CD4-positive, alpha-beta T cell treated with Interleukin-21 for 1 hour (primary cell): ENCODE measurements at regions not wholly inside any gene's neighbourhood (a gene's known extent, or its start where the extent isn't known, plus 50 kb on each side); places are given as distances from the start of the nearest gene placed in this dataset.

Experiments used
- DNase-seq: peaks from one replicate; pipeline ENCODE4 v3.0.0-alpha.2; 2020

DNA sequence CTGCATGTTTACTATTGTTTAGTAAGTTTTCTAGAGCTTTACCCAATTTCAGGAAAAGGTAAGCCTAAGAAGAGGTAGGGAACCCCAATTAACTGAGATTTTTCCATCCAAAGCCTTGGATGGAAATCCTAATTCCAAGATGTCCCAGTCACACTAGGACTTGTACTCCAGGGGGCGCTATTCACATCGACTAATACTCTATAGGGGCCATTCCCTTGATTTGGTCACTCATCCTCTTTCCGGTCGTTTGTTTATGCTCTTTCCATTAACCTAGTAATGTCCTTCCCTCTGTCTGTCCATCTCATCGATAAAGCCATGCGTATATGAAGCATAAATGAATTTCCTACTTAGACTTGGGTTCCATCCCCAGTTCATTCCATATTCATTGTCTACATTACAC lies 80.8 kb upstream of the FUCA2 start:
- no peak for DNase-seq

- no peak for DNase-seq
Measured at GRCh38 chr6:143591441-143591840, 79.9 kb upstream of the FUCA2 start.

GRCh38 chr6:143589162-143589561 lies 77.6 kb upstream of the FUCA2 start:
- no peak for DNase-seq

GRCh38 chr6:143586557-143586956 lies 75.0 kb upstream of the FUCA2 start:
- no peak for DNase-seq

DNA sequence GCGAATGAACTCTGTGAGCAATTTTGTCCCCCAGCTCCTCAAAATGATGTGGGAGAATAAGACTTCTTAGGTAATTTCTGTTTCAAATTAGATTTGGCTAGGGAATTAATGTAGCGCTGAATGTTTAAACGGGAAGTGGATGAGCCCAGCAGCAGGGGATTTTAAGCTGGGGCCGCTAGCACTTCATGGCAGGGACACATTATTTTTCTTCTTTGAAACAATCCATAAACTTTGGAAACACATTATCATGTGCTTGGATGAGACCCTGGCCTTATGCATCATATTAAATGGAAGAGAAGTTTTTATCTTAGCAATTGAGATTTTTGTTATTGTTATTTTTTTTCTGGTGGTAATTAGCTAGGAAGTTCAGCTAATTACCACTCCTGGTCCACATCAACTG lies 74.2 kb upstream of the FUCA2 start:
- no peak for DNase-seq

DNA sequence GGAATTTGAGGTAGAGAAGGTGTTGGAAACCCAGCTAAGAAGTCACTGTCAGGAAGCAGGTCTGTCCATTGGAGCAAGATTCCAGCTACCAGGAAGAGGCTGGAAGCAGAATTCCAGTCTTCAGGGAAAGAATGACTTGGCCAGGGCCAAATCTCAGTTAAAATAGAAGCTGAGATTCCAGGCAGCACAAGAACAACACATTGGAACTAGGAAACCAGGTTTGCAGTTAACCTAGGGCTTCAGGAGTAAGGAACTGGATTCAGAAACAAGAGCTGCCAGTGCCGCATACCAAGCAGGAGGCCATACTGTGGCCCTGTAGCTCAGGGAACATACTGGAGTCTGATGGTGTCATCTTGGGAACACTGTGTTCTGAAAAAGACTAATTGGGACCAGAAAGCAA lies 73.7 kb upstream of the FUCA2 start:
- DNase-seq, result no peak

GRCh38 chr6:143583542-143584327 lies 72.2 kb upstream of the FUCA2 start:
- DNase-seq, result no peak

DNA sequence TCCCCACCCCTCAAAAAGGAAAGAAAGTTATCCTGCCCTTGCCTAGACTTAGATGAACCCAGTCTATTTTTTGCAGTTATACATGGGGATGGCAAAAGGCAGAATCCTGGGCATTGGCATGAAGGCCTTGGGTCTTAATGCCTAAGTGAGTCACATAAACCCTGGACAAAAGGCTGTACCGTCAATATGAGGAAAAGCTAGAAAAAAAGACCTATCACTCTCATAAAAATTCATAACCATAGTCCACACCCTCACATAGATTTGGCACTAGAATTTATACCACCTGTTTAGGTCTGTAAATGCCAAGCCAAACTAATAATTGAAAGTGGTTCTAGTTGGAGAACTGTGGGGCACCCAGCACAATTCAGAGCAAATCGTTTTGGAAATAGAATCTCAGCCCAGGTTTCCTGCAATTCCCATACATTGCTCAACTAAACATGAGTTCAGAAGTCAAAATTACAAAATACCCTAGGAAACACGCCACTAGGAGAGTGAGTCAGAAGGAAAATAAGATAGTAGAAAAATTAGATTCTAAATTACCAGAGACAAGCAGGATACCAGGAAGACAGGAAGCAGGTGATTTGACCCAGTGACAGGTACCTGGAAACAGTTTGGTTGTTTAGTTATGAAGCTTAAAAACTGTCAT lies 70.4 kb upstream of the FUCA2 start:
- no peak for DNase-seq

GRCh38 chr6:143579703-143580102 lies 68.2 kb upstream of the FUCA2 start:
- DNase-seq, result no peak

- no peak for DNase-seq
Measured at GRCh38 chr6:143578054-143578453, 66.5 kb upstream of the FUCA2 start.

GRCh38 chr6:143575901-143576426 lies 64.4 kb upstream of the FUCA2 start:
- DNase-seq, result no peak

- DNase-seq, result peak; percentile 82
Measured at GRCh38 chr6:143575440-143575839, 63.9 kb upstream of the FUCA2 start.

- DNase-seq, result no peak
Measured at GRCh38 chr6:143570147-143570853, 58.8 kb upstream of the FUCA2 start.

DNA sequence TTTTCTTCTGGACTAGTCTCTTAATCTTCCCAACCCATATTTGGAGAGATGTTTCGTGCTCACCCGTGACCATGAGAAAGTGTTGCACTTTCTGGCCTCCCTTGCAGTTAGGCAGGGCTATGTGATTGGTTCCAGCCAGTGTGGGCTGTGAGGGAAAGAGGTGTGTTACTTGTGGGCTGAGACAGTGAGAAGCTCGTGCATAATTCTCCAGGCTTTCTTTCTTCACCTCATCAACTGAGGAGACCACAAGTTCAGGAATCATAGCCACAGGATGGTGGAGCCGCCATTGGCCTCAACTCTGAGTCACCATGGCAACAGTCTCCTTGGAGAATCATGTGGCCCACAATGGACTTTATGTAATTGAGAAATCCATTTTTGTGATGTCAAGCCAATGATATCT lies 57.5 kb upstream of the FUCA2 start:
- DNase-seq, result peak; percentile 32

DNA sequence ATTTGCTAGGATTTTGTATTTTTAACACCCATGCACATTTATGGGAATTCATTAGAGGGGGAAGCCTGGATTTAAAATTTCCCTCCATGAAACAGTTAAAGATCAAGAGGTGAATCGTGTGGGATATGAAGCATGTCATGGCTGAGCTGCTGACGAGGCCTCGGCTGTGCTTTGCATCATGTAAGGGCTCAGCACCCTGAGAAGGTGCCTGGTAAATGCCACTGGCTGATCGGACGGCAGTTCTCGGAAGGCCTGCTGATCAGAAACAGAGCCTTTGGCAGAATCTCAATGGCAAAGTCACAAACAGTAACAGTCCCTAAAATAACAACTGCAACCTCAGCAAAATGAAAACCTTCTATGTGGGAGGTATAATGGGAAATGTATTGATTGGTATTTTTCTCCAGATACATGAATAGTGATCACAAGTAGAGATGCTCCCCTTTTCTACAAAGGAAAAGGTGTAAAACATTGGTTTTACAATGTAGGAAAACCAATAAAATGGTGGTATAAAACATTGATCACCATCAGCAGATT lies 53.0 kb upstream of the FUCA2 start:
- no peak for DNase-seq

DNA sequence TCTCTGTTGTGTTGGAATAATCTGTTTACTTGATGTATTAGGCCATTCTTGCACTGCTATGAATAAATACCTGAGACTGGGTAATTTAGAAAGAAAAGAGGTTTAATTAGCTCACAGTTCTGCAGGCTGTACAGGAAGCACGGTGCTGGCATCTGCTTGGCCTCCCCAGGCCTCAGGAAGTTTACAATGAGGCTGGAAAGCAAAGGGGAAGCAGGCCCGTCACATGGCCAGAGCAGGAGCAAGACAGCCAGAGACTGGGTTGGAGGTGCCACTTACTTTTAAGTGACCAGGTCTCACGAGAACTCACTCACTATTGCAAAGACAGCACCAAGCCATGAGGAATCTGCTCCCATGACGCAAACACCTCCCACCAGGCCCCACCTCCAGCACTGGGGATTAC lies 50.6 kb upstream of the FUCA2 start:
- no peak for DNase-seq
